ENCODE measurements at regions not wholly inside any gene's neighbourhood (a gene's known extent, or its start where the extent isn't known, plus 50 kb on each side); places are given as distances from the start of the nearest gene placed in this dataset.
"Not testable (repeated sequence)": the region's sequence is repeated elsewhere in the genome, so short reads cannot be mapped to it uniquely, and the experiment has no call there.

- not testable (repeated sequence) for BruUV-seq (replicated peaks)
Observed at GRCh38 chr11:71746263-71746662, 86.7 kb upstream of the DEFB108B start.

GRCh38 chr11:71748965-71749620, 83.9 kb upstream of the DEFB108B start:
- ATAC-seq; H3K9ac ChIP-seq (ENCODE audit: insufficient read depth, low read depth, low read length); H3K27me3 ChIP-seq (ENCODE audit: control insufficient read depth in 1 of 2, insufficient read depth in 2 of 2, low read length in 2 of 2); H3K27ac ChIP-seq (ENCODE audit: extremely low read length, insufficient read depth, low read length); H2AFZ ChIP-seq (ENCODE audit: low read length); H3K4me1 ChIP-seq (ENCODE audit: insufficient read depth, low read length); DNase-seq (ENCODE audit: low spot score); in situ Hi-C loops (cut with HindIII; ENCODE audit: extremely low pct_ligation_motif_present, low pct_unique_long_range_greater_than_20kb); H3K4me3 ChIP-seq (replicated peaks in 1 of 3; ENCODE audit: insufficient read depth in 1 of 3, low read depth in 2 of 3, low read length in 3 of 3); H3K36me3 ChIP-seq (replicated peaks in 1 of 2; ENCODE audit: control insufficient read depth in 1 of 2, insufficient read depth in 2 of 2, low read length in 2 of 2); BruUV-seq (replicated peaks); CTCF ChIA-PET (ENCODE audit: low intra/inter-chr PET ratio, low total read pairs); H3K79me2 ChIP-seq (ENCODE audit: insufficient read depth, low read length); H3K4me2 ChIP-seq (ENCODE audit: low read depth, low read length); intact Hi-C loops (cut with micrococcal nuclease; ENCODE audit: unreplicated experiment); H3K9me3 ChIP-seq (ENCODE audit: low read length); H4K20me1 ChIP-seq (ENCODE audit: insufficient read depth, low read length); FAIRE-seq: not testable (repeated sequence)
- POLR2A ChIA-PET: interaction anchor here (0.6 kb wide), 1 partner anchor 32 kb away, joined by 3 read pairs; no protein-coding TSS in a partner anchor
- 23% methylated on average over 14 of the region's 14 CpGs for WGBS (ENCODE audit: low lambda C conversion rate)

More at GRCh38 chr11:71746263-71746662, 86.7 kb upstream of the DEFB108B start:
- ATAC-seq; H3K9me3 ChIP-seq (ENCODE audit: low read length); in situ Hi-C loops (cut with HindIII; ENCODE audit: extremely low pct_ligation_motif_present, low pct_unique_long_range_greater_than_20kb); POLR2A ChIA-PET; H3K36me3 ChIP-seq (replicated peaks in 1 of 2; ENCODE audit: control insufficient read depth in 1 of 2, insufficient read depth in 2 of 2, low read length in 2 of 2); H3K9ac ChIP-seq (ENCODE audit: insufficient read depth, low read depth, low read length); FAIRE-seq; H4K20me1 ChIP-seq (ENCODE audit: insufficient read depth, low read length); CTCF ChIA-PET (ENCODE audit: low intra/inter-chr PET ratio, low total read pairs); H3K4me1 ChIP-seq (ENCODE audit: insufficient read depth, low read length); H3K79me2 ChIP-seq (ENCODE audit: insufficient read depth, low read length); H2AFZ ChIP-seq (ENCODE audit: low read length); DNase-seq (ENCODE audit: low spot score); H3K27ac ChIP-seq (ENCODE audit: extremely low read length, insufficient read depth, low read length); H3K4me3 ChIP-seq (replicated peaks in 1 of 3; ENCODE audit: insufficient read depth in 1 of 3, low read depth in 2 of 3, low read length in 3 of 3); H3K27me3 ChIP-seq (ENCODE audit: control insufficient read depth in 1 of 2, insufficient read depth in 2 of 2, low read length in 2 of 2); intact Hi-C loops (cut with micrococcal nuclease; ENCODE audit: unreplicated experiment); H3K4me2 ChIP-seq (ENCODE audit: low read depth, low read length): not testable (repeated sequence)
- whole genome bisulfite sequencing (ENCODE audit: low lambda C conversion rate): 5% methylated on average over 3 of the region's 5 CpGs

- ATAC-seq; BruUV-seq (replicated peaks); CTCF ChIA-PET (ENCODE audit: low intra/inter-chr PET ratio, low total read pairs); H3K79me2 ChIP-seq (ENCODE audit: insufficient read depth, low read length); H3K36me3 ChIP-seq (replicated peaks in 1 of 2; ENCODE audit: control insufficient read depth in 1 of 2, insufficient read depth in 2 of 2, low read length in 2 of 2); H2AFZ ChIP-seq (ENCODE audit: low read length); H3K9ac ChIP-seq (ENCODE audit: insufficient read depth, low read depth, low read length); H3K27me3 ChIP-seq (ENCODE audit: control insufficient read depth in 1 of 2, insufficient read depth in 2 of 2, low read length in 2 of 2); H3K4me2 ChIP-seq (ENCODE audit: low read depth, low read length); in situ Hi-C loops (cut with HindIII; ENCODE audit: extremely low pct_ligation_motif_present, low pct_unique_long_range_greater_than_20kb); H3K27ac ChIP-seq (ENCODE audit: extremely low read length, insufficient read depth, low read length); DNase-seq (ENCODE audit: low spot score); H3K9me3 ChIP-seq (ENCODE audit: low read length); H3K4me1 ChIP-seq (ENCODE audit: insufficient read depth, low read length); H3K4me3 ChIP-seq (replicated peaks in 1 of 3; ENCODE audit: insufficient read depth in 1 of 3, low read depth in 2 of 3, low read length in 3 of 3); FAIRE-seq; H4K20me1 ChIP-seq (ENCODE audit: insufficient read depth, low read length); intact Hi-C loops (cut with micrococcal nuclease; ENCODE audit: unreplicated experiment); POLR2A ChIA-PET: not testable (repeated sequence)
- WGBS (ENCODE audit: low lambda C conversion rate): 48% methylated on average over 11 of the region's 11 CpGs
Observed at GRCh38 chr11:71750908-71751307, 82.1 kb upstream of the DEFB108B start.

GRCh38 chr11:71764695-71765491, 68.1 kb upstream of the DEFB108B start:
- H3K9ac ChIP-seq (ENCODE audit: insufficient read depth, low read depth, low read length); H3K79me2 ChIP-seq (ENCODE audit: insufficient read depth, low read length); H3K9me3 ChIP-seq (ENCODE audit: low read length); H3K4me2 ChIP-seq (ENCODE audit: low read depth, low read length); H3K4me1 ChIP-seq (ENCODE audit: insufficient read depth, low read length); intact Hi-C loops (cut with micrococcal nuclease; ENCODE audit: unreplicated experiment); DNase-seq (ENCODE audit: low spot score); H4K20me1 ChIP-seq (ENCODE audit: insufficient read depth, low read length); BruUV-seq (replicated peaks); H3K36me3 ChIP-seq (replicated peaks in 1 of 2; ENCODE audit: control insufficient read depth in 1 of 2, insufficient read depth in 2 of 2, low read length in 2 of 2); ATAC-seq; H3K27me3 ChIP-seq (ENCODE audit: control insufficient read depth in 1 of 2, insufficient read depth in 2 of 2, low read length in 2 of 2); POLR2A ChIA-PET; FAIRE-seq; H3K4me3 ChIP-seq (replicated peaks in 1 of 3; ENCODE audit: insufficient read depth in 1 of 3, low read depth in 2 of 3, low read length in 3 of 3); in situ Hi-C loops (cut with HindIII; ENCODE audit: extremely low pct_ligation_motif_present, low pct_unique_long_range_greater_than_20kb); H2AFZ ChIP-seq (ENCODE audit: low read length); CTCF ChIA-PET (ENCODE audit: low intra/inter-chr PET ratio, low total read pairs); H3K27ac ChIP-seq (ENCODE audit: extremely low read length, insufficient read depth, low read length): not testable (repeated sequence)
- 58% methylated on average over 12 of the region's 20 CpGs for WGBS (ENCODE audit: low lambda C conversion rate)

Measured in HepG2 (cell line).